MM.1S (cell line): ENCODE measurements at regions not wholly inside any gene's neighbourhood (a gene's known extent, or its start where the extent isn't known, plus 50 kb on each side); places are given as distances from the start of the nearest gene placed in this dataset.

Source experiments
- CTCF ChIP-seq: fragments of 300-600 bp; sonication (generic); IDR thresholded peaks from 2 replicates; pipeline ENCODE4 v1.5.1; 2016; ENCODE audit warnings: antibody characterized with exemption, low read length, mixed read lengths
- EZH2 ChIP-seq: fragments of 300-600 bp; sonication (generic); optimal IDR thresholded peaks from 2 replicates; pipeline ENCODE3; 2017; ENCODE audit warnings: low read depth, mild to moderate bottlenecking, antibody characterized with exemption, low read length, mixed read lengths
- EZH2phosphoT487 ChIP-seq: fragments of 300-600 bp; sonication (generic); IDR thresholded peaks from 2 replicates; pipeline ENCODE4 v1.6.1; 2018; ENCODE audit warnings: antibody characterized with exemption, low read length

DNA sequence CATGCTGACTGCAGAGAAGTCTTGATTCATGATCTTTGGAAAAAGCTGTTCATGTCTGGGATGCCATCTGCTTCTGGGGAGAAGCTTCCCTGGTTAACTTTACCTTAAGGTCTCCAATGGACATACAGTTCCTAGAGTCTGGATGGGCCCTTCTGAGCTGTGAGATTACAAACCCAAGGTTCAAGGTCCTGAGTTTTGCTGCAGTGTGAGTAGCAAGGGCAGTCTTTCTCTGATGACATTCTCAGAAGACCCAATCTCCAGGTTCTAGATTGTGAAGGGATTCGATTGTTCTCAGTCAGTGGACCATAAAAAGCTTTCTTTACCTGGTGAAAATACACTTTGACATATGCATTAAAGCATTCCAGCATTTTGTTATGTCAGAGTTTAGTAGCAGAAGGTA lies 179.2 kb downstream of the AASDH start:
- TF ChIP-seq CTCF (no peak), EZH2 (no peak), EZH2phosphoT487 (no peak)
